IMR-90 (cell line): ENCODE measurements at regions not wholly inside any gene's neighbourhood (a gene's known extent, or its start where the extent isn't known, plus 50 kb on each side); places are given as distances from the start of the nearest gene placed in this dataset.

ENCODE experiments used
- ATAC-seq: fragments of 200-7000 bp; cut with Tn5 transposase; 2 replicates; pipeline ENCODE4 v1.9.1; 2020; ENCODE audit warnings: low read depth, mild to moderate bottlenecking, moderate library complexity
- BruUV-seq: library from RNA; stranded (reverse); fragments of 400-500 nt; replicated peaks from 2 replicates; lab custom pipeline; 2021; lab: Mats Ljungman, UMichigan
- CTCF ChIA-PET: fragments of 300-600 bp; formaldehyde crosslinking; extraction: SDS; loops from one replicate; lab custom pipeline; 2021; ENCODE audit warnings: antibody characterized with exemption; lab: Yijun Ruan, JAX
- POLR2A ChIA-PET: fragments of 300-600 bp; sonication (Branson Sonifier 250); formaldehyde crosslinking; loops from one replicate; lab custom pipeline; 2022; ENCODE audit warnings: antibody characterized with exemption; ENCODE audit not compliant: unreplicated experiment; lab: Charles Lee
- DNase-seq: peaks from one replicate; pipeline ENCODE4 v3.0.0; 2013
- H2AFZ ChIP-seq: replicated peaks from 2 replicates; pipeline ENCODE3; 2013; ENCODE audit warnings: low read length, mild to moderate bottlenecking; ENCODE audit not compliant: poor library complexity
- H2AK5ac ChIP-seq: 2 replicates; pipeline ENCODE4 v1.6.1; 2013; ENCODE audit warnings: low read depth, low read length, inconsistent platforms
- H2AK9ac ChIP-seq: replicated peaks from 2 replicates; pipeline ENCODE3; 2013; ENCODE audit warnings: mild to moderate bottlenecking, low read depth, low read length, moderate library complexity; ENCODE audit not compliant: poor library complexity
- H2BK120ac ChIP-seq: 2 replicates; pipeline ENCODE4 v1.6.1; 2013; ENCODE audit warnings: low read depth, low read length, inconsistent platforms
- H2BK15ac ChIP-seq: 3 replicates; pipeline ENCODE4 v1.6.1; 2013; ENCODE audit warnings: low read depth, low read length, inconsistent platforms
- H2BK20ac ChIP-seq: 2 replicates; pipeline ENCODE4 v1.6.1; 2013; ENCODE audit warnings: low read depth, mild to moderate bottlenecking, inconsistent platforms, low read length, moderate library complexity
- H2BK5ac ChIP-seq: 2 replicates; pipeline ENCODE4 v1.6.1; 2013; ENCODE audit warnings: mild to moderate bottlenecking, low read depth, low read length, inconsistent platforms; ENCODE audit not compliant: poor library complexity, severe bottlenecking
- H3K14ac ChIP-seq: replicated peaks from 2 replicates; pipeline ENCODE4 v1.6.1; 2013; ENCODE audit warnings: low read depth, low read length, inconsistent platforms
- H3K18ac ChIP-seq: 2 replicates; pipeline ENCODE4 v1.6.1; 2013; ENCODE audit warnings: low read depth, low read length, control low read depth
- H3K23ac ChIP-seq: 2 replicates; pipeline ENCODE4 v1.6.1; 2013; ENCODE audit warnings: low read depth, low read length, inconsistent platforms
- H3K27ac ChIP-seq: 2 replicates; pipeline ENCODE4 v1.5.1; 2013; ENCODE audit warnings: mild to moderate bottlenecking, control low read depth, low read length; ENCODE audit not compliant: insufficient read depth
- H3K27me3 ChIP-seq: 2 replicates; pipeline ENCODE4 v1.6.1; 2013; ENCODE audit warnings: low read length; ENCODE audit not compliant: control insufficient read depth, insufficient read depth
- H3K36me3 ChIP-seq: 2 replicates; pipeline ENCODE4 v1.6.1; 2013; ENCODE audit warnings: low read length, mixed read lengths; ENCODE audit not compliant: control insufficient read depth, insufficient read depth
- H3K4ac ChIP-seq: 2 replicates; pipeline ENCODE4 v1.6.1; 2013; ENCODE audit warnings: low read depth, low read length, inconsistent platforms
- H3K4me1 ChIP-seq: 2 replicates; pipeline ENCODE4 v1.6.1; 2013; ENCODE audit warnings: low read length, mixed read lengths; ENCODE audit not compliant: control insufficient read depth, insufficient read depth
- H3K4me2 ChIP-seq: 2 replicates; pipeline ENCODE4 v1.6.1; 2013; ENCODE audit warnings: low read depth, mild to moderate bottlenecking, control low read depth, low read length, moderate library complexity
- H3K4me3 ChIP-seq: 2 replicates; pipeline ENCODE4 v1.5.1; 2013; ENCODE audit warnings: low read depth, mild to moderate bottlenecking, control low read depth, low read length, moderate library complexity; ENCODE audit not compliant: insufficient read depth
- H3K56ac ChIP-seq: 2 replicates; pipeline ENCODE4 v1.6.1; 2013; ENCODE audit warnings: low read length, inconsistent platforms; ENCODE audit not compliant: insufficient read depth; ENCODE audit errors: extremely low read depth
- H3K79me1 ChIP-seq, 2 experiments: 2 replicates each; pipeline ENCODE4 v1.6.1; 2013; ENCODE audit warnings: low read length in 2 of 2, inconsistent platforms in 1 of 2, low read depth in 1 of 2
- H3K9ac ChIP-seq: 2 replicates; pipeline ENCODE4 v1.6.1; 2013; ENCODE audit warnings: low read depth, low read length, control low read depth
- H3K9me1 ChIP-seq: 2 replicates; pipeline ENCODE4 v1.6.1; 2013; ENCODE audit warnings: low read length, inconsistent platforms; ENCODE audit not compliant: insufficient read depth
- H3K9me3 ChIP-seq: 2 replicates; pipeline ENCODE4 v1.6.1; 2013; ENCODE audit warnings: low read length; ENCODE audit not compliant: control insufficient read depth, insufficient read depth
- H4K20me1 ChIP-seq: 2 replicates; pipeline ENCODE4 v1.6.1; 2013; ENCODE audit warnings: low read length, inconsistent platforms; ENCODE audit not compliant: insufficient read depth
- H4K5ac ChIP-seq: 2 replicates; pipeline ENCODE4 v1.6.1; 2013; ENCODE audit warnings: mild to moderate bottlenecking, low read depth, low read length, control low read depth
- H4K8ac ChIP-seq, 2 experiments: 2 replicates each; pipeline ENCODE4 v1.6.1; 2013; ENCODE audit warnings: low read depth in 2 of 2, low read length in 2 of 2, control low read depth in 1 of 2, inconsistent platforms in 1 of 2
- H4K91ac ChIP-seq: 2 replicates; pipeline ENCODE4 v1.6.1; 2013; ENCODE audit warnings: low read depth, low read length, inconsistent platforms; ENCODE audit not compliant: insufficient read depth
- BHLHE40 ChIP-seq: fragments of 150-350 bp; IDR thresholded peaks from 2 replicates; pipeline ENCODE4 v1.6.1; 2016; ENCODE audit warnings: mild to moderate bottlenecking, low read depth, low read length
- FOS ChIP-seq: fragments of 150-350 bp; IDR thresholded peaks from 2 replicates; pipeline ENCODE4 v1.6.1; 2016; ENCODE audit warnings: low read depth, low read length
- MAFK ChIP-seq: IDR thresholded peaks from 2 replicates; pipeline ENCODE4 v1.6.1; 2012; ENCODE audit warnings: low read depth, low read length, improper control_type of control experiment
- MXI1 ChIP-seq: IDR thresholded peaks from 2 replicates; pipeline ENCODE4 v1.6.1; 2012; ENCODE audit warnings: low read depth, mild to moderate bottlenecking, low read length, moderate library complexity, borderline replicate concordance
- NFE2L2 ChIP-seq: fragments of 150-350 bp; IDR thresholded peaks from 2 replicates; pipeline ENCODE4 v1.6.1; 2016; ENCODE audit warnings: low read depth, mild to moderate bottlenecking, low read length
- RCOR1 ChIP-seq: IDR thresholded peaks from 2 replicates; pipeline ENCODE4 v1.6.1; 2012; ENCODE audit warnings: mild to moderate bottlenecking, low read length, improper control_type of control experiment; ENCODE audit not compliant: insufficient replicate concordance
- WGBS, 2 experiments: methylation state at CpG; one replicate each; pipeline versions ENCODE4 v1.1.5 to v1.1.7; 2013; ENCODE audit warnings: missing lambda C conversion rate in 2 of 2; ENCODE audit not compliant: insufficient read length in 1 of 2; ENCODE audit errors: extremely low coverage in 2 of 2; 5-methylcytosine and 5-hydroxymethylcytosine counted together
- dilution Hi-C: fragments of 300-500 bp; cut with HindIII; formaldehyde crosslinking; loops from one replicate; pipeline ENCODE4 v1.14.3; 2018; ENCODE audit warnings: low sequenced_read_pairs; ENCODE audit not compliant: unreplicated experiment
- in situ Hi-C: fragments of 300-500 bp; cut with MboI; formaldehyde crosslinking; loops from 3 replicates; pipeline ENCODE4 v1.14.3; 2019; ENCODE audit warnings: low sequenced_read_pairs, inconsistent platforms, mixed read lengths
- intact Hi-C: fragments of 100-400 bp; cut with micrococcal nuclease; formaldehyde crosslinking; loops from 2 replicates; pipeline ENCODE4 v1.10.0; 2022
- TF ChIP-seq, protein P1 (sequence below): fragments of 150-350 bp; IDR thresholded peaks from 2 replicates; pipeline ENCODE4 v1.6.1; 2016; ENCODE audit warnings: low read depth, mild to moderate bottlenecking, low read length, moderate library complexity, borderline replicate concordance

DNA sequence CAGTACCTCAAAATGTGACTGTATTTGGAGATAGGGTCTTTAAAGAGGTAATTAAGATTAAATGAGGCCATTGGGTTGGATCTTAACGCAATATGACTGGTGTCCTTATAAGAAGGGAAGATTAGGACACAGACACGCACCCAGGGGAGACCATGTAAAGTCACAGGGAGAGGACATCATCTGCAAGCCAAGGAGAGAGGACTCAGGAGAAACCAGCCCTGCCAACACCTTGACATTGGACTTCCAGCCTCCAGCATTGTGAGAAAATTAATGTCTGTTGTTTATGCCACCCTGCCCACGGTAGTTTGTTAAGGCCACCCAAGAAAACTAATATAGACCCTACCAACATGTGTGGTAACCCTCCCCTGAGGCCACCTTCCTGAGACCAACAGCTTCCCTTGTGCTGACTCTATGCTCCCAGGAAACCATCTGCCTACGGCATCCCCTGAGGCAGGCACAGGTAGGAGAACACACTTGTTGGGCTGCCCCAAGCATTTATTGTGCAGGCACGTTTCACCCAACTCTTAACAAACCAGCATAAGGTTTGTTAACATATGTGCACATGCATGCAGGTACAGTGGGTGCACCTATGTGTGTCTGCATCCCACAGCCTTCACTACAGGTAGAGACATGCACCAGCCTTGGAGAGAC is 161.5 kb upstream of the AGAP1 start:
- TF ChIP-seq MAFK: no peak
- no peak for TF ChIP-seq NFE2L2
- no peak for TF ChIP-seq FOS
- TF ChIP-seq MXI1: no peak
- no peak for TF ChIP-seq BHLHE40
- TF ChIP-seq, protein P1, sequence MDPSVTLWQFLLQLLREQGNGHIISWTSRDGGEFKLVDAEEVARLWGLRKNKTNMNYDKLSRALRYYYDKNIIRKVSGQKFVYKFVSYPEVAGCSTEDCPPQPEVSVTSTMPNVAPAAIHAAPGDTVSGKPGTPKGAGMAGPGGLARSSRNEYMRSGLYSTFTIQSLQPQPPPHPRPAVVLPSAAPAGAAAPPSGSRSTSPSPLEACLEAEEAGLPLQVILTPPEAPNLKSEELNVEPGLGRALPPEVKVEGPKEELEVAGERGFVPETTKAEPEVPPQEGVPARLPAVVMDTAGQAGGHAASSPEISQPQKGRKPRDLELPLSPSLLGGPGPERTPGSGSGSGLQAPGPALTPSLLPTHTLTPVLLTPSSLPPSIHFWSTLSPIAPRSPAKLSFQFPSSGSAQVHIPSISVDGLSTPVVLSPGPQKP: no peak
- TF ChIP-seq RCOR1: no peak
- no peak overlapping the region for H3K14ac ChIP-seq
- H3K27ac ChIP-seq: no peak overlapping the region
- H4K20me1 ChIP-seq: no peaks in the 10 kb centered on the region
- no peak overlapping the region for H2AFZ ChIP-seq
- in situ Hi-C loops (no loop called here), dilution Hi-C loops (no loop called here), intact Hi-C loops (no loop called here)
- no peak overlapping the region for H3K4me3 ChIP-seq
- ChIA-PET POLR2A (no interaction called here), CTCF (interaction anchor here (0.6 kb wide), 1 partner anchor 163 kb away, joined by 3 read pairs; no protein-coding TSS in a partner anchor)
- H2AK5ac ChIP-seq: no peak overlapping the region
- H4K8ac ChIP-seq: no peak overlapping the region
- WGBS, 2 experiments: 75% methylated on average over 2 of the region's 5 CpGs; no CpG with 5 or more reads in 1 of the 2 experiments
- H3K79me1 ChIP-seq: no peaks in the 10 kb centered on the region
- no peak for ATAC-seq
- H3K56ac ChIP-seq: no peak overlapping the region
- H3K4me2 ChIP-seq: no peak overlapping the region
- H2AK9ac ChIP-seq: no peak overlapping the region
- no peak overlapping the region for H2BK15ac ChIP-seq
- no peak overlapping the region for H3K9ac ChIP-seq
- H4K5ac ChIP-seq: no peak overlapping the region
- H4K91ac ChIP-seq: no peak overlapping the region
- H3K36me3 ChIP-seq: no peaks in the 10 kb centered on the region
- peaks cover 7% of the 10 kb centered on the region for H3K4me1 ChIP-seq
- no TSS peak for BruUV-seq
- H3K9me3 ChIP-seq: peaks cover 6% of the 10 kb centered on the region; the same call in 1 of the 2 replicates
- H3K18ac ChIP-seq: no peak overlapping the region
- H3K4ac ChIP-seq: no peak overlapping the region
- no peak for DNase-seq
- no peak overlapping the region for H3K23ac ChIP-seq
- H2BK20ac ChIP-seq: no peak overlapping the region
- no peak overlapping the region for H2BK5ac ChIP-seq
- H3K9me1 ChIP-seq: peaks cover 3% of the 10 kb centered on the region; the same call in 1 of the 2 replicates
- H3K27me3 ChIP-seq: peaks cover 26% of the 10 kb centered on the region
- no peak overlapping the region for H2BK120ac ChIP-seq
